ENCODE measurements at regions not wholly inside any gene's neighbourhood (a gene's known extent, or its start where the extent isn't known, plus 50 kb on each side); places are given as distances from the start of the nearest gene placed in this dataset.

DNA sequence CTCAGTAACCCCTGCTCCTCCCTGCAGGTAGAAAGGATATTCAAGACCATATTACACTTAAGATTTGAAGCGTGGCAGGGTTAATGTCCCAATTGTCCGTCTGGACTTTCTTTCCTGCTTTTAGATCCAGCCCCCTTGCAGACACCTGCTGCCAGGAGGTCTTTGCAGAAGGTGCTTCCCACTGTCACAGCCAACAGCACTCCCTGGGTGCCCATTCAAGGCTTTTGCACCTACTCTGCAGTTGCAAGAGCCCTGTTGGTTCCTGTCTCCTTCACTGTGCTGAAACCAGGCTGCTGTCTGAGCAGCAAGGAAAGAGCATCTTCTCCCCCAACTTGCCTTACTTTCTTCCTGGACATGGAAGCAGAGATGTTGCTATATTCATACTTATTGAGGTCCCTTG lies 1043.0 kb upstream of the POU3F3 start:
- no peak for DNase-seq (ENCODE audit: low spot score)

DNA sequence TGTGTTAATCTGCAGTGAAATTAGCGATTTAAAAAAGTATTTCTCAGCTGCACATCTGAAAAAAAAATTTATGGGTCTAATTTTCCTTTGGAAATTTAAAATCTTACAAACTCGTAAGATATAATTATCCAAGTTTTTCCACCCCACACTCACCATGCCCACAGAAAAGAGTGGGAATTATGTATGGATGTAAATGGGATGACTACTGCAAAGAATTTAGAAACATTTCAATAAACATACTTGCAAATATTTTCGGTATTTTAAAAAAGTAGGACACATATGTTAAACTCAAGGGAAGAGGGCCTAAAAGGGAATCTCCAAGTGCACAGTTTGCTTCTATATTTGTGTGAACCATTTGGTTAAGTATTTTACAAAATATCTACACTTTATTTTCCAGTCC lies 1039.9 kb upstream of the POU3F3 start:
- no peak for DNase-seq (ENCODE audit: low spot score)

DNA sequence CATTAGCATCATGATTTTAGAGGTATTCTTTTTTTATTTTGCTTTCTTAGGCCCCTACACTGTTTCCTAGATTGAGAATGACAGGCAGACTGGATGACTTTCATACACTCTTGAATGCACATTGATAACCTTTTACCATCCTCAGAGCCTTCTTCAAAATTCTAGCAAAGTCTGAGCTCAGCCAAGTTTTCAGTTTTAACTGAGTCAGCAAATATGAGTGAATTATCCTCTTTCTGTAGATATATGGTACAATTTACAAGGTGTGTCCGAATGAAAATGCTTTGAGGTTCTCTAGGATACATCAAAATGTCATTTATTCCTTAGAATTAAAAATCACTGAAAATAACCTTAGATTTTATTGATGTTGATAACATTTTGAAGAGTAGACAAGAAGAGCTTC lies 1038.2 kb upstream of the POU3F3 start:
- no peak for DNase-seq (ENCODE audit: low spot score)

GRCh38 chr2:103817746-103818145 lies 1036.2 kb upstream of the POU3F3 start:
- DNase-seq (ENCODE audit: low spot score) = no peak

DNA sequence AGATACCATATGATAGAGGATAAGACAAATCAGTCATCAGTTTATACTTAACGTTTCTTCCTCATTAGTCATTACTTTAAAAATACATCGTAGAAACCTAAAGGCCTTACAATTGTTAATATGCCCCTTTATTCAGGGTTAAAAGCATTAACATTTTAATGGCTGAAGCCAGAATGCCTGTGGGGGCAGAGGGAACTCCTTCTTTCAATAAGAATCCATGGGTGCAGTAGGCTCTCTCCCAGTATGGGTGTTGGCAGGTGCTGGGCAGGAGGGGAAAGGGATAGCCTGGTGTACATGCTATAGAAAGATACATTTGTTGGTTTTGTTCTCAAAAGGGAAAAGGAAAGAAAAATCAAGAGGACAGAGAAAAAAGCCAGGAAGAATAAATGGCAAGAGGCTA lies 1035.7 kb upstream of the POU3F3 start:
- DNase-seq (ENCODE audit: low spot score) = no peak

GRCh38 chr2:103819599-103819998 lies 1034.3 kb upstream of the POU3F3 start:
- no peak for DNase-seq (ENCODE audit: low spot score)

DNA sequence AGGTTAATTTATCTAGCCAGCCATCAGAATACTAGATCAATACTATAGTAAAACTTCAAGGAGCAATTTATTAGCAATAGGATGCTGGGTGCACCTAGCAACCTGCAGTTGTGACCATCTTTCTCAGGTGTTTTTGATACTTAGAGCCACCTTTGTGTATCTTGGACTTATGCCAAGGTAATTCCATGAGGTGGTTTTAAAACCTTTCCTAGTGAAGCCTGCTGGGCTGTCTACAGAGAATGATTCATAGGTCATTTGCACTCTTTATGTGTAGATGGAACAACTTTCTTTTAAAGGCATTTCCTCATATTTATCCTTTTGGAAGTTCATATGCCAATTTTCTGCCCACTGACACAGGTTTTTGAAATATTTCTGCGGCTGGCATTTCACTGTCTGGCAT lies 1030.1 kb upstream of the POU3F3 start:
- DNase-seq (ENCODE audit: low spot score) = no peak

GRCh38 chr2:103847276-103847675 lies 1006.6 kb upstream of the POU3F3 start:
- DNase-seq (ENCODE audit: low spot score) = no peak

DNA sequence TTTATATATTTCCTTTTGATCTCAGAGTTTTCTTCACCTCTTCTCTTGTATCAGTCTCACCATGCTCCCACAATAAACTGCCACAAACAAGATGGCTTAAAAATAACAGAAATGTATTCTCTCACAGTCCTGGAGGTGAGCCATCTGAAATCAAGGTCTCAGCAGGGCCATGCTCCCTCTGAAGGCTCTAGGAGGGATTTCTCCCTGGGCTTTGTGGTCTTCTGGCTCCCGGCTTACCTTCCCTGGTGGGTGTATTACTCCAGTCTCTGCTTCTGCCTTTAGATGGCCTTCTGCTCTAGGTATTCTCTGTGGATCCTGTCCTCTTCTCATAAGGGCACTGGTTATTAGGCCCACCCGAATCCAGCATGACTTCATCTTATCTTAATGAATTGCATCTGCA lies 994.7 kb upstream of the POU3F3 start:
- DNase-seq (ENCODE audit: low spot score) = no peak

DNA sequence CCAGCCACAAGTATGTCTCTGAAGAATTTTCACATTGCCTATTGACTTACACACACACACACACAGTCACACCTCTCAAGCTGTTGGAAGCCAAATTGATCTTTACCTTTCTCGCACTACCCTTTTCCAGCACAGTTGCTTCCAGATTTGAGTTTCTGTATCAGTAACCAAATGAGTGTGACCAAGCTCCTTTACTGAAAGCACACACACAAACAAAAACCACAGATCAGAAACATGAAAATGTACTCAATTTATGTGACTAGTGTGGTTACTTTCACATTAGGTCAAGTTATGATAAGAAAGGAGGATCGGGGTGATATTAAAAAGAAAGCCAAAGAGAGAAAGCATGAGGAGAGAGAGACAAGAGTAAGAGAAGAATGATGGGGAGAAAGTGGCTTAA lies 993.9 kb upstream of the POU3F3 start:
- no peak for DNase-seq (ENCODE audit: low spot score)

DNA sequence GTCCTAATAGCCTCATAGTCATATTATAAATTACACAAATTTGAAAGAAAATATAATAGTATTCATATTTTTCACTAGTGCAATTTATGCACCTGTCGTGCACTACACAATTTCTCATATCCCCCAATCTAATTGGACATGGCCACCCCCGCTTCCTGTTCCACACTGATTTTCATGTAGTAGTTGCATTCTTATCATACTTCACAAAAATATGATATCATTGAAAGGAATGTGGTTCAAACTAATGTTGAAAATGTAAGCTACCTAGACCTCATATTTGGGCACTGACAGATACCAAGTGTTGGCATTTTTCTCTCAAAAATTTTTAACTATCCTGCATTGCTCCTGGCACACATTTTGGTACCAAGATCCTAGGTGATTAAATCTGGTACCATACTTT lies 985.5 kb upstream of the POU3F3 start:
- no peak for DNase-seq (ENCODE audit: low spot score)

GRCh38 chr2:103873716-103874351 lies 980.1 kb upstream of the POU3F3 start:
- DNase-seq (ENCODE audit: low spot score) = no peak

- no peak for DNase-seq (ENCODE audit: low spot score)
Observed at GRCh38 chr2:103875131-103875530, 978.8 kb upstream of the POU3F3 start.

DNA sequence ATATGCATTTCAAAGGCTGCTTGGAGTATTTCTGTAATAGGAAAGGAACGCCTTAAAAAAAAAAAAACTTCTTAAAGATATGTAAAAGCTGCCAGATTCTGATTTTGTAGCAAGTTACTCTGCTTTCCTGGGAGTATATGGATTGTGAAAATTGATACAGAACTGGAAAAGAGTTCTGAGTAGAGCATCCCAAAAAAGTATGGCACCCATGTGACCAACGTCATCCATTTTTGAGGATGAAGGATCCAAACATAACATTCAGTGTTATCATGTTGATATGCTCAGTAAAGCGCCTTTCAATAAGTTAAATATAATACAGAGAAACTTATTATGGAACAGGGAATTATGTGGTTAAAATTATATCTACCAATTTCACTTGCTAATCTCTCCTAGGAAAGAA lies 978.4 kb upstream of the POU3F3 start:
- DNase-seq (ENCODE audit: low spot score) = no peak

DNA sequence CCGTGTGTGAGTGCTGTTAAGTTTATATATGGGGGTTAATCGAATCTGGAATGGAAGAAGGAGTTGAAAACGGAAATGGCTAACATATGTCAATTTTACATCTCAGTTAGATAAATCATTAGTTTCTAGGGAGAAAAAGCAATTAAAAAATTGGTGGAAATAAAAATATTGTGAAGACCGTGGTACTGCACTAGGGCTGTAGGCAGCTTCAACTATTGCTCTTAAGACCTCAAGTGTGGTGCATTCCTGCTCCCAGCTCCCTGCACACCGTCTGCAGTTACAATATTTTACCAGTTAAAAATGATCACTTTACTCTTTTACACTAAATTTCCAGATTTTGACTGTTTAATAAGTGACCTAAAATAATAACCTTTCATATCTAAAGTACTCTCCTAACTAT lies 977.3 kb upstream of the POU3F3 start:
- DNase-seq (ENCODE audit: low spot score) = no peak

- DNase-seq (ENCODE audit: low spot score) = no peak
Observed at GRCh38 chr2:103879101-103879500, 974.8 kb upstream of the POU3F3 start.

- DNase-seq (ENCODE audit: low spot score) = no peak
Observed at GRCh38 chr2:103880081-103880834, 973.7 kb upstream of the POU3F3 start.

DNA sequence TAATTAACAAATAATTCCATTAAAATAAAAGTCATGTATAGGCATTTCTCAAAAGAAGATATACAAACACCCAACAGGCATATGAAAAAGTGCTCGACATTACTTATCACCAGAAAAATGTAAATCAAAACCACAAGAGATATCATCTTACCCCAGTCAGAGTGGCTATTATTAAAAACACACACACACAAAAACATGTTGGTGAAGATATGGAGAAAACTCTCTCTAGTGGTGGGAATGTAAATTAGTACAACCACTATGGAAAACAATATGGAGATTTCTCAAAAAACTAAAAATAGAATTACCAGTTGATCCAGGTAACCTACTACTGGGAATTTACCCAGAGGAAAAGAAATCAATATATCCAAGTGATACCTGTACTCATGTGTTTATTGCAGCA lies 966.3 kb upstream of the POU3F3 start:
- no peak for DNase-seq (ENCODE audit: low spot score)

DNA sequence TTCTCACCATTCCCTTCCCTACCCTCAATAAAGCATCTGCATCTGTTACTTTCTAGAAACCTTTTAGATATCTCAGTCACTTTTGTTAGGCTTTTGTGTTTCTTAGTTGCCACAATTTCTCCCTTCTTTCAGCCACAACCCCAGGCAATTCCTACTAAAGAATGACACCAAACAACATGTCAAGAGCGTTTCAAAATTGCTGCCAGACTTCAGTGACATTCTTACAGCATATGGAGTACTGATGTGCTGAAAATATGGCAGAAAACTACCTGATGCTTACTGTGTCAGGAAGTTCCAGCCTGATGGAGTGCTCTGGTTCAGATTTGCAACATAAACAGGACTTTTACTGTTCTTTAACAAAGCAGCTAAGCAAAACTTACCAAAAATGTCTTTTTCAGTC lies 957.7 kb upstream of the POU3F3 start:
- DNase-seq (ENCODE audit: low spot score) = no peak

- no peak for DNase-seq (ENCODE audit: low spot score)
Observed at GRCh38 chr2:103898561-103898960, 955.4 kb upstream of the POU3F3 start.

DNA sequence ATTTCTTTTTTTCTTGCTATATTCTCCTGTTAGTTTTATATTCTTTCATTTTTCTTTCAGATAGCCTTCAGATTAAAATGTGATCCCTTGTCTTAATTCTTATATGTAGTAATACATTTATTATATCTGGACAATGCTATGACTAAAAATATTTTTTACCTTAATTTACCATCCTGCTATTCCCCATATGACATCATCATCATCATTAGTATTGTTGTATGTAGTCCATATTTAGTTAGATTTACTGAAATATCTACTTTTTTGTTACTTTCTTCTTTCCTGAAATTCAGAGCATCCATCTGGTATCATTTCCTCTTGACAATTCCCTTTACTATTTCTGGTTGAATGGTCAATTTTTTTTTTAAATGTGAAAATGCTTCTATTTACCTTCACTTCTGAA lies 951.6 kb upstream of the POU3F3 start:
- DNase-seq (ENCODE audit: low spot score) = no peak

GRCh38 chr2:103921161-103921560 lies 932.8 kb upstream of the POU3F3 start:
- no peak for DNase-seq (ENCODE audit: low spot score)

DNA sequence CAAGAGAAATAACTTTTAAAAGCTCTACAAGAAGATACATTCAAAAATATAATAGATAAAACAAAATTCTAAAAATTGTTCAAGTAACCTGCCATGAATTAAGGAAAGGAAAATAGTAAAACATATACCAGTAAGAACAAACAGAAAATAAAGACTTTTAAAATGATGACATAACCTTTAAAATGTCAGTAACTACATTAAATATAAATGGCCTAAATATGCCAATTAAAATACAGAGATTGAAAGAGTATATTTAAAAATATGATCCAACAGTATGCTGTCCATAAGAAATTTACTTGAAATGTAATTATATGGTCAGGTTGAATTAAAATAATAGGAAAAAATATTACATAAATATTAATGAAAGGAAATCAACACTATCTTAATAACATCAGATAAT lies 911.7 kb upstream of the POU3F3 start:
- DNase-seq (ENCODE audit: low spot score) = no peak

GRCh38 chr2:103945083-103945482 lies 908.8 kb upstream of the POU3F3 start:
- no peak for DNase-seq (ENCODE audit: low spot score)
